H1 (cell line): ENCODE measurements at regions not wholly inside any gene's neighbourhood (a gene's known extent, or its start where the extent isn't known, plus 50 kb on each side); places are given as distances from the start of the nearest gene placed in this dataset.

Source experiments
- EZH2 ChIP-seq: fragments of 200-600 bp; sonication (generic); IDR thresholded peaks from 2 replicates; pipeline ENCODE4 v1.7.1; 2012; ENCODE audit warnings: low read depth, mild to moderate bottlenecking, moderate library complexity, low read length, inconsistent platforms; ENCODE audit not compliant: severe bottlenecking
- TF ChIP-seq, protein P1 (sequence below), 3 experiments: IDR thresholded peaks; 1 replicate in 2 of 3; 2 replicates in 1 of 3; pipeline versions ENCODE4 v1.5.1 to v1.6.1; 2011; ENCODE audit warnings: low read length in 3 of 3, mild to moderate bottlenecking in 3 of 3, inconsistent platforms in 2 of 3, low read depth in 1 of 3, moderate library complexity in 1 of 3; ENCODE audit not compliant: insufficient read depth in 1 of 3; ENCODE audit errors: control extremely low read depth in 1 of 3

- TF ChIP-seq, protein P1, sequence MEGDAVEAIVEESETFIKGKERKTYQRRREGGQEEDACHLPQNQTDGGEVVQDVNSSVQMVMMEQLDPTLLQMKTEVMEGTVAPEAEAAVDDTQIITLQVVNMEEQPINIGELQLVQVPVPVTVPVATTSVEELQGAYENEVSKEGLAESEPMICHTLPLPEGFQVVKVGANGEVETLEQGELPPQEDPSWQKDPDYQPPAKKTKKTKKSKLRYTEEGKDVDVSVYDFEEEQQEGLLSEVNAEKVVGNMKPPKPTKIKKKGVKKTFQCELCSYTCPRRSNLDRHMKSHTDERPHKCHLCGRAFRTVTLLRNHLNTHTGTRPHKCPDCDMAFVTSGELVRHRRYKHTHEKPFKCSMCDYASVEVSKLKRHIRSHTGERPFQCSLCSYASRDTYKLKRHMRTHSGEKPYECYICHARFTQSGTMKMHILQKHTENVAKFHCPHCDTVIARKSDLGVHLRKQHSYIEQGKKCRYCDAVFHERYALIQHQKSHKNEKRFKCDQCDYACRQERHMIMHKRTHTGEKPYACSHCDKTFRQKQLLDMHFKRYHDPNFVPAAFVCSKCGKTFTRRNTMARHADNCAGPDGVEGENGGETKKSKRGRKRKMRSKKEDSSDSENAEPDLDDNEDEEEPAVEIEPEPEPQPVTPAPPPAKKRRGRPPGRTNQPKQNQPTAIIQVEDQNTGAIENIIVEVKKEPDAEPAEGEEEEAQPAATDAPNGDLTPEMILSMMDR (IDR thresholded peaks at IDR 0.05; ENCODE audit: control extremely low read depth in 1 of 3, insufficient read depth in 1 of 3, low read depth in 1 of 3, low read length in 3 of 3): no peak
- no peak for TF ChIP-seq EZH2
These were observed 101.1 kb upstream of the HNRNPU start for GRCh38 chr1:244965185-244966030.
